ENCODE measurements at regions not wholly inside any gene's neighbourhood (a gene's known extent, or its start where the extent isn't known, plus 50 kb on each side); places are given as distances from the start of the nearest gene placed in this dataset.

DNA sequence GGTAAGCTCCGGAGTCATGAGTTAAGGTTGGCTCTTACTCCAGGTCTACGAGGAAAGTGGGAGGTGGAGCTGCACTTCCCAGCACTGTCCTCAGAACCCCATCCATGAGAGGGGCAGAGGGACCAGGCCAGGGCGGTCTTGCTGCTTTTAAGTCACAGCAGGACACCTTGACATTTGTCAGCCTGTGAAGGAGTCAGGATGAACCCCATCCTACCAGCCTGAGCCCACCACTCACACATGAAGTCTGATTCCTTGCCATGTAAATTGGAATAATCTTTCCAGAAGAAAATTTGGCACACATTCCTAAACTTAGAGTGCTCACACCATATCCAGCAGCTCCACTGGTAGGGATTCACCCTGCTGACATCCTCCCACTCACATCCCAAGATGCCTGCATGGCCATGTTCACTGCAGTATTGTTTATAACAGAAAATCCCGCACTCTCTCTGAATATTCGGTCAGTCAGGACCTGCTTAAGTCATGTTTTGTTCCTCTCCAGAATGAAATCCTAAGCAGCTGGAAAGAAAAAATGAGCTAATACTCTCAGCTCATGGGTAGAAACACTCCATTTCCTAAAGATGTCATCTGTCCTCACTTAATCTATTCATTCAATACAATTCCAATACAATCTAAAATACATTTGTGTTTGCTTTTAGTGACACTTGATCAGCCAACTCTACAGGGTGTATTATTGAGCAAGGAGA, 79.3 kb upstream of the COL5A1 start:
- no peak for DNase-seq
- Histone ChIP-seq H3K36me3 (ENCODE audit: control insufficient read depth, insufficient read depth, low read length) (no peaks in the 10 kb centered on the region), H3K4me1 (ENCODE audit: control insufficient read depth, insufficient read depth, low read length) (no peaks in the 10 kb centered on the region), H3K4me3 (ENCODE audit: low read length) (no peak overlapping the region), H3K27ac (ENCODE audit: low read length) (no peak overlapping the region), H3K27me3 (ENCODE audit: control insufficient read depth, insufficient read depth, low read length) (no peaks in the 10 kb centered on the region), H3K9me3 (ENCODE audit: control insufficient read depth, low read depth, low read length) (no peaks in the 10 kb centered on the region)
- no CpG with 5 or more reads among the region's 5 CpGs for WGBS (ENCODE audit: insufficient coverage, low lambda C conversion rate)

DNA sequence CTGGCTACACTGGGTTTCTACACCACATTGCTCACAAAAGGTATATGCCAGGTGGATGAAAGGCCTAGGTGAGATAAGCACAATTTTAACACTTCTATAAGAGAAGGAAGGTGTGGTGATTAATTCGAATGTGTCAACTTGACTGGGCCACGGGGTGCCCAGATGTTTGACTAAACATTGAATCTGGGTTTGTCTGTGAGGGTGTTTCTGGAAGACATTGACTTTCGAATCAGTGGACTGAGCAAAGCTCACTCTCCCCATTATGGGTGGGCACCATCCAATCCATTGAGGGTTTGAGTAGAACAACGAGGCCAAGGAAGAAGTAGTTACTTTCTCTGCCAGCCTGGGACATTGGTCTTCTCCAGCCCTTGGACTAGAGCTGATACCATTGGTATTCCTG, 78.2 kb upstream of the COL5A1 start:
- H3K4me1 ChIP-seq (ENCODE audit: control insufficient read depth, insufficient read depth, low read length): no peaks in the 10 kb centered on the region
- no peak overlapping the region for H3K27ac ChIP-seq (ENCODE audit: low read length)
- no peaks in the 10 kb centered on the region for H3K27me3 ChIP-seq (ENCODE audit: control insufficient read depth, insufficient read depth, low read length)
- no CpG with 5 or more reads among the region's 4 CpGs for WGBS (ENCODE audit: insufficient coverage, low lambda C conversion rate)
- H3K4me3 ChIP-seq (ENCODE audit: low read length): no peak overlapping the region
- H3K36me3 ChIP-seq (ENCODE audit: control insufficient read depth, insufficient read depth, low read length): no peaks in the 10 kb centered on the region
- H3K9me3 ChIP-seq (ENCODE audit: control insufficient read depth, low read depth, low read length): no peaks in the 10 kb centered on the region
- DNase-seq: no peak

DNA sequence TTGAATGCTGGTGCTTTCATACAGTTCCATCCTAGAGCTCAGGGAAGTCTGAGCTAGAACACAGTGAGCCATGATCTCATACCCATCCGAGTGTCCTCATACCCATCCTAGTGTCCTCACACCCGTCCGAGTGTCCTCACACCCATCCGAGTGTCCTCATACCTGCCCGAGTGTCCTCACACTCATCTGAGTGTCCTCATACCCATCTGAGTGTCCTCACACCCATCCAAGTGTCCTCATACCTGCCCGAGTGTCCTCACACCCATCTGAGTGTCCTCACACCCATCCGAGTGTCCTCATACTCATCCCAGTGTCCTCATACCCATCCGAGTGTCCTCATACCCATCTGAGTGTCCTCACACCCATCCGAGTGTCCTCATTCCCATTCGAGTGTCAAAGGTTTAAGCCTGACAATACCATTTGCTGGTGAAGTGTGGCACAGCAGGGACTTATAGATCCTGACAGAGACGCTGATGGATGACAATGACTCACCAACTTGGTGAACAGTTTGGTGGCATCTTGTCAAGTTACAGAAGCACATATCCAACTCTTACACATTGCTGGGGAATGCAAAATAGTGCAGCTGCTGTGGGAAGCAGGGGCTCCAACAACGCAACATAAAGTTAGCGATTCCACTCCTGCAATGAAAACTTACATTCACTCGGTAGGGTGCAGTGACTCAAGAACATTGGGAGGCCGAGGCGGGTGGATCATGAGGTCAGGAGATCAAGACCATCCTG, 77.0 kb upstream of the COL5A1 start:
- H3K27me3 ChIP-seq (ENCODE audit: control insufficient read depth, insufficient read depth, low read length): no peaks in the 10 kb centered on the region
- no peaks in the 10 kb centered on the region for H3K9me3 ChIP-seq (ENCODE audit: control insufficient read depth, low read depth, low read length)
- H3K4me3 ChIP-seq (ENCODE audit: low read length): no peak overlapping the region
- no peak for DNase-seq
- H3K27ac ChIP-seq (ENCODE audit: low read length): no peak overlapping the region
- H3K36me3 ChIP-seq (ENCODE audit: control insufficient read depth, insufficient read depth, low read length): no peaks in the 10 kb centered on the region
- WGBS (ENCODE audit: insufficient coverage, low lambda C conversion rate): 100% methylated on average over 2 of the region's 16 CpGs
- H3K4me1 ChIP-seq (ENCODE audit: control insufficient read depth, insufficient read depth, low read length): no peaks in the 10 kb centered on the region

DNA sequence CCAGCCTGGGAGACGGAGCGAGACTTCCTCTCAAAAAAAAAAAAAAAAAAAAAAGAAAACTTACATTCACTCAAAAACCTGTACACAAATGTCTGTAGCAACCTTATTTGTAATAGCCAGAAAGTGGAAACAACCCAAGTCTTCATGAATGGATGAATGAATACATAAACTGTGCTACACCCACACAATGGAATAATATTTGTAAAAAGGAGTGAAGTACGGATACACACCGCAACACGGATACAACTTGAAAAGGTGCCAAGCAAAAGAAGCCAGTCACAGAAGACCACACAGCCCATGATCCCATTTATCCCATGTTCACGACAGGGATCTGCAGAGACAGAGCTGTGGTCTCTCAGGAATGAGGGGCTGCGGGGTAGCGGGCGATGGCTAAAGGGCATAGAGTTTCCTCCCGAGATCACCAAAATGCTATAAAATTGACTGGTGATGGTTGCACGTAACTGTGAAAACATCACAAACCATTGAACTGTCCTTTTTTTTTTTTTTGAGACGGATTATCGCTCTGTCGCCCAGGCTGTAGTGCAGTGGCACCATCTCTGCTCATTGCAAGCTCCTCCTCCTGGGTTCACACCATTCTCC, 76.2 kb upstream of the COL5A1 start:
- Histone ChIP-seq H3K27me3 (ENCODE audit: control insufficient read depth, insufficient read depth, low read length) (no peaks in the 10 kb centered on the region), H3K36me3 (ENCODE audit: control insufficient read depth, insufficient read depth, low read length) (no peaks in the 10 kb centered on the region), H3K4me3 (ENCODE audit: low read length) (no peak overlapping the region), H3K4me1 (ENCODE audit: control insufficient read depth, insufficient read depth, low read length) (no peaks in the 10 kb centered on the region), H3K27ac (ENCODE audit: low read length) (no peak overlapping the region), H3K9me3 (ENCODE audit: control insufficient read depth, low read depth, low read length) (no peaks in the 10 kb centered on the region)
- no CpG with 5 or more reads among the region's 14 CpGs for whole genome bisulfite sequencing (ENCODE audit: insufficient coverage, low lambda C conversion rate)
- DNase-seq: no peak

DNA sequence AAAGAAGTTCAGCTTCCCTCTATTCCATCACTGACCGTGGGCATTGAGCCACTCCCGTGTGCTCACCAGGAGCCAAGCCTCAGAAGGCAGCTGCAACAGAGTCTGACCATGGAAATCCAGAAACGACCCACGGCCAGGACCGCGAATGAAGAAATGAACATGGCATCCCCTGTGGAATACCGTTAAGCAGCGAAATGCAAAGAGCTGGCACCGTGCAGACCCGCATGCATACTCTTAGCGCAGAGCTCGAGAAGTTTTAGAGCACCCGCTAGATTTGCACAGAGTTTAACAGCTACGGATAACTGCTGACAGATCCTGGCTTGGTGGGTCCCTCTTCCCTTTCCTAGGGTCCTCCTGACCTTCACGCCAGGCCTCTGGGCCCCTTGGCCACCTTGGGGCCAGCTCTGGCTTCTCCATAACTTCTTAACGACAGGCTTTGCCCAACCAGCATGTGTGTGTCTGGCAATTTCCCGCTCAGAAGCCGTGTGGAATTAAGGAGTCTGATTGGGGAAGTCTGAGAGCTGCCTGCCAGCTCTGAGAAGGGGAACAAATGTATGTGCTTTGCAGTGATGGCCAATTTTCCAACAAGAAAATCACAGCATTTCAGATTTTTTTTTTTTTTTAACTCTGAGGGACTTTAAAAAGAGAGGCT, 75.3 kb upstream of the COL5A1 start:
- WGBS (ENCODE audit: insufficient coverage, low lambda C conversion rate): 71% methylated on average over 4 of the region's 18 CpGs
- Histone ChIP-seq H3K4me3 (ENCODE audit: low read length) (no peak overlapping the region), H3K27ac (ENCODE audit: low read length) (no peak overlapping the region), H3K9me3 (ENCODE audit: control insufficient read depth, low read depth, low read length) (no peaks in the 10 kb centered on the region), H3K4me1 (ENCODE audit: control insufficient read depth, insufficient read depth, low read length) (no peaks in the 10 kb centered on the region), H3K36me3 (ENCODE audit: control insufficient read depth, insufficient read depth, low read length) (no peaks in the 10 kb centered on the region), H3K27me3 (ENCODE audit: control insufficient read depth, insufficient read depth, low read length) (no peaks in the 10 kb centered on the region)
- no peak for DNase-seq

DNA sequence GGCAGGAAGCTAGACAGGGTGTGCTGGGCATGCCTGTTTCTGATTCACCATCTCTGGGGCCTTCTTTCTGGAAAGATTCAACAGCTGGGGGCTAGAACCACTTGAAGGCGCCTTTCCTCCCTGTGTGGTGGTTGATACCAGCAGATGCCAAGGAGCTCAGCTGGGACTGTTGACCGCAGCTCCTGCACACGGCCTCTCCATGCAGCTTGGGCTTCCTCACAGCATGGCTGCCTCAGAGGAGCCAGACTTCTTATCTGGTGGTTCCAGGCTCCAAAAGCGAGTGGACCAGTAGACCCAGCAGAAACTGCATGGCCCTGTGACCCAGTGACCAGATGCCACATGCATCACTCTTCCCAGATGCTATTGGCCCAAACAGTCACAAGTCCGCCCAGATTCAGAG, 74.7 kb upstream of the COL5A1 start:
- Histone ChIP-seq H3K9me3 (ENCODE audit: control insufficient read depth, low read depth, low read length) (no peaks in the 10 kb centered on the region), H3K36me3 (ENCODE audit: control insufficient read depth, insufficient read depth, low read length) (no peaks in the 10 kb centered on the region)
- no peak for DNase-seq

DNA sequence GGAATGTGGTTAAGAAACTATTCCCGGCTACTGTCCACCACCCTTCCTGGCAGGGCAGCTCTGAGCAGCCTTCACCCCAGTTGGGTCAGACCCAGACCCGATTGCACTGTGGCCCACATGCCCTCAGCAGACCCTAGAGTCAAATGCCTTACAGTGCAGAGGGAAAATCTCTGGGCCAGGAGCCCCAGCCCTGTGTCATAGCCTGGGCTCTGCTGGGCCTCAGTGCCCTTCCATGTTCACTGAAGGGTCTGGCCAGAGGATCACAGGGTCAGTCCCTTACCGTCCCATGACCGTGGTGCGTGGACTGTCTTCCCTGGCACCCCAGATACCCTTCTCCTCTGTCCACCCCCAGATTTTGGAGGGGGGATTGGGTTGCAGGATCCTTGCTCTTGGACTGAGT, 73.5 kb upstream of the COL5A1 start:
- Histone ChIP-seq H3K9me3 (ENCODE audit: control insufficient read depth, low read depth, low read length) (no peaks in the 10 kb centered on the region), H3K4me3 (ENCODE audit: low read length) (no peak overlapping the region), H3K27ac (ENCODE audit: low read length) (no peak overlapping the region), H3K4me1 (ENCODE audit: control insufficient read depth, insufficient read depth, low read length) (no peaks in the 10 kb centered on the region), H3K36me3 (ENCODE audit: control insufficient read depth, insufficient read depth, low read length) (no peaks in the 10 kb centered on the region), H3K27me3 (ENCODE audit: control insufficient read depth, insufficient read depth, low read length) (no peaks in the 10 kb centered on the region)
- WGBS (ENCODE audit: insufficient coverage, low lambda C conversion rate): no CpG with 5 or more reads among the region's 5 CpGs
- DNase-seq: no peak

More for the DNA sequence above, 74.7 kb upstream of the COL5A1 start:
- Histone ChIP-seq H3K4me3 (ENCODE audit: low read length) (no peak overlapping the region), H3K4me1 (ENCODE audit: control insufficient read depth, insufficient read depth, low read length) (no peaks in the 10 kb centered on the region), H3K27ac (ENCODE audit: low read length) (no peak overlapping the region), H3K27me3 (ENCODE audit: control insufficient read depth, insufficient read depth, low read length) (no peaks in the 10 kb centered on the region)
- WGBS (ENCODE audit: insufficient coverage, low lambda C conversion rate): no CpG with 5 or more reads among the region's 5 CpGs

DNA sequence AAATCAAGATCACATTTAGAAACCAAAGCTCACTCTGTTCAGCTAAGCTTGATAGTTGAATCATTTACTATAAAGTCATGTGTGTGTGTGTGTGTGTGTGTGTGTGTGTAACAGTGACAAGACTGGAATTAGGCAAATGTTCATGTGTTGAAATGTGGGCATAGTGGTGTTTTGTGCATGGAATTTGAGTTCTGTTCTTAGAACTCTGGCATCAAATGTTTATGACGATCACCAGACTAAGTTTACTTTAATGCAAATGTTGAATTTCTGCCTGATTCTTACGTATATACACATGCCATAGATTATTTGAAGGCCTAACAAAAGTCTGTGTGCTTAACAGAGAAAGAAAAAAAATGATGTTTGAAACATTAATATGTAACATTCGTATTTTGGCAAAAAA, 72.8 kb upstream of the COL5A1 start:
- no peaks in the 10 kb centered on the region for H3K4me1 ChIP-seq (ENCODE audit: control insufficient read depth, insufficient read depth, low read length)
- H3K27ac ChIP-seq (ENCODE audit: low read length): no peak overlapping the region
- DNase-seq: no peak
- no peaks in the 10 kb centered on the region for H3K27me3 ChIP-seq (ENCODE audit: control insufficient read depth, insufficient read depth, low read length)
- H3K9me3 ChIP-seq (ENCODE audit: control insufficient read depth, low read depth, low read length): no peaks in the 10 kb centered on the region
- no peaks in the 10 kb centered on the region for H3K36me3 ChIP-seq (ENCODE audit: control insufficient read depth, insufficient read depth, low read length)
- WGBS (ENCODE audit: insufficient coverage, low lambda C conversion rate): 66% methylated on average over 3 of the region's 3 CpGs
- H3K4me3 ChIP-seq (ENCODE audit: low read length): no peak overlapping the region

DNA sequence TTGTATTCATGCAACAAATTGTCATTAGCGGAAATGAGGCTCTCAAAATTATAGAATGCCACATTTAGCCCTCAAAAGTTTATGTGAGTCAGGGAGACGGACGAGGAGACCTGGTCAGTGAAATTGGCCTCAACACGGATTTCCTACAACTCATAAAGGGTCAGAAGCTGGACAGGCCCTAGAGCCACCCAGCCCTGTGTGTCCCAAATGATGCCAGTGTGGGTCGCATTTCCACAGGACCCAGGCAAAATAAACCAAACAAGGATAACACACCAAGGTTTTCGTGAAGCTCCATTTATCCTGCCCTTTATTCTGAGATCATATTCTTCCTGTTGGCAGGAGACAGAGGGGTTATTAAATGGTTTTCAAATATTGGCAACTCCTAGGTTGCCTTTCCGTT, 72.0 kb upstream of the COL5A1 start:
- no peak for DNase-seq
- no peaks in the 10 kb centered on the region for H3K4me1 ChIP-seq (ENCODE audit: control insufficient read depth, insufficient read depth, low read length)
- no CpG with 5 or more reads among the region's 7 CpGs for WGBS (ENCODE audit: insufficient coverage, low lambda C conversion rate)

DNA sequence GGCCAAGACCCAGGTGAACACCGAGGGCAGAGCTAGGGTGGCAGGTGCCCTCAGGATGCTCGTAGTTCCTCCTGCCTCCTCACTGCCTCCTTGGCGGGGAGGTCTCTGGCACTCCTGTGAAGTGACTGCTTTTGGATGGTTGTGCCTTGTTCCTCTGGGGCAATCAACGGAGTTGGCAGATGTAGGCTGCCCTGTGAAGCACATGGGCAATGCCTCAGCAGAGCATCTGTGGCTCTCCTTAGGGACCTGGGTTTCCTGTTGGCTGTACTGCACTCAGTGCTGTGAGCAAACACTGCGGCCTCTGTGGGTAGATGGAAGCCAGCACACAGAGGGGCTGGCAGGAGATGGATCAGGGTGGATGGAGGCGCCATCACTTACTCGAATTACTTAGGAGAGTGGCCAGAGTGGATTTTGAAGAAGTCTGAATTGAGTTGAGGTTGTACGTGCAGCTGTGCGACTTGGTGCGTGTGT, 71.4 kb upstream of the COL5A1 start:
- Histone ChIP-seq H3K27ac (ENCODE audit: low read length) (no peak overlapping the region), H3K9me3 (ENCODE audit: control insufficient read depth, low read depth, low read length) (no peaks in the 10 kb centered on the region), H3K4me3 (ENCODE audit: low read length) (no peak overlapping the region), H3K36me3 (ENCODE audit: control insufficient read depth, insufficient read depth, low read length) (no peaks in the 10 kb centered on the region), H3K4me1 (ENCODE audit: control insufficient read depth, insufficient read depth, low read length) (no peaks in the 10 kb centered on the region), H3K27me3 (ENCODE audit: control insufficient read depth, insufficient read depth, low read length) (no peaks in the 10 kb centered on the region)
- WGBS (ENCODE audit: insufficient coverage, low lambda C conversion rate): no CpG with 5 or more reads among the region's 10 CpGs
- DNase-seq: no peak

More for the DNA sequence above, 72.0 kb upstream of the COL5A1 start:
- H3K27ac ChIP-seq (ENCODE audit: low read length): no peak overlapping the region
- H3K4me3 ChIP-seq (ENCODE audit: low read length): no peak overlapping the region
- no peaks in the 10 kb centered on the region for H3K36me3 ChIP-seq (ENCODE audit: control insufficient read depth, insufficient read depth, low read length)
- no peaks in the 10 kb centered on the region for H3K27me3 ChIP-seq (ENCODE audit: control insufficient read depth, insufficient read depth, low read length)
- H3K9me3 ChIP-seq (ENCODE audit: control insufficient read depth, low read depth, low read length): no peaks in the 10 kb centered on the region

All from large intestine (tissue), 3 donors.